GM12864 (cell line): ENCODE measurements at regions not wholly inside any gene's neighbourhood (a gene's known extent, or its start where the extent isn't known, plus 50 kb on each side); places are given as distances from the start of the nearest gene placed in this dataset.

Experiments
- DNase-seq: peaks from one replicate; pipeline ENCODE4 v3.0.0-alpha.2; 2011; ENCODE audit warnings: low read depth
- H3K4me3 ChIP-seq: 2 replicates; pipeline ENCODE4 v1.5.1; 2011; ENCODE audit warnings: mild to moderate bottlenecking, low read depth, low read length, control low read depth
- TF ChIP-seq, protein P1 (sequence below): IDR thresholded peaks from 2 replicates; pipeline ENCODE4 v1.5.1; 2011; ENCODE audit warnings: low read depth, mild to moderate bottlenecking, moderate library complexity, low read length, control low read depth, inconsistent platforms; ENCODE audit errors: missing control alignments

GRCh38 chr14:30251557-30252100 lies 307.3 kb upstream of the G2E3 start:
- DNase-seq, result no peak
- TF ChIP-seq, protein P1, sequence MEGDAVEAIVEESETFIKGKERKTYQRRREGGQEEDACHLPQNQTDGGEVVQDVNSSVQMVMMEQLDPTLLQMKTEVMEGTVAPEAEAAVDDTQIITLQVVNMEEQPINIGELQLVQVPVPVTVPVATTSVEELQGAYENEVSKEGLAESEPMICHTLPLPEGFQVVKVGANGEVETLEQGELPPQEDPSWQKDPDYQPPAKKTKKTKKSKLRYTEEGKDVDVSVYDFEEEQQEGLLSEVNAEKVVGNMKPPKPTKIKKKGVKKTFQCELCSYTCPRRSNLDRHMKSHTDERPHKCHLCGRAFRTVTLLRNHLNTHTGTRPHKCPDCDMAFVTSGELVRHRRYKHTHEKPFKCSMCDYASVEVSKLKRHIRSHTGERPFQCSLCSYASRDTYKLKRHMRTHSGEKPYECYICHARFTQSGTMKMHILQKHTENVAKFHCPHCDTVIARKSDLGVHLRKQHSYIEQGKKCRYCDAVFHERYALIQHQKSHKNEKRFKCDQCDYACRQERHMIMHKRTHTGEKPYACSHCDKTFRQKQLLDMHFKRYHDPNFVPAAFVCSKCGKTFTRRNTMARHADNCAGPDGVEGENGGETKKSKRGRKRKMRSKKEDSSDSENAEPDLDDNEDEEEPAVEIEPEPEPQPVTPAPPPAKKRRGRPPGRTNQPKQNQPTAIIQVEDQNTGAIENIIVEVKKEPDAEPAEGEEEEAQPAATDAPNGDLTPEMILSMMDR, result no peak
- no peak overlapping the region for H3K4me3 ChIP-seq

GRCh38 chr14:30252151-30252550 lies 306.8 kb upstream of the G2E3 start:
- no peak overlapping the region for H3K4me3 ChIP-seq
- DNase-seq, result no peak
- TF ChIP-seq, protein P1, result no peak

DNA sequence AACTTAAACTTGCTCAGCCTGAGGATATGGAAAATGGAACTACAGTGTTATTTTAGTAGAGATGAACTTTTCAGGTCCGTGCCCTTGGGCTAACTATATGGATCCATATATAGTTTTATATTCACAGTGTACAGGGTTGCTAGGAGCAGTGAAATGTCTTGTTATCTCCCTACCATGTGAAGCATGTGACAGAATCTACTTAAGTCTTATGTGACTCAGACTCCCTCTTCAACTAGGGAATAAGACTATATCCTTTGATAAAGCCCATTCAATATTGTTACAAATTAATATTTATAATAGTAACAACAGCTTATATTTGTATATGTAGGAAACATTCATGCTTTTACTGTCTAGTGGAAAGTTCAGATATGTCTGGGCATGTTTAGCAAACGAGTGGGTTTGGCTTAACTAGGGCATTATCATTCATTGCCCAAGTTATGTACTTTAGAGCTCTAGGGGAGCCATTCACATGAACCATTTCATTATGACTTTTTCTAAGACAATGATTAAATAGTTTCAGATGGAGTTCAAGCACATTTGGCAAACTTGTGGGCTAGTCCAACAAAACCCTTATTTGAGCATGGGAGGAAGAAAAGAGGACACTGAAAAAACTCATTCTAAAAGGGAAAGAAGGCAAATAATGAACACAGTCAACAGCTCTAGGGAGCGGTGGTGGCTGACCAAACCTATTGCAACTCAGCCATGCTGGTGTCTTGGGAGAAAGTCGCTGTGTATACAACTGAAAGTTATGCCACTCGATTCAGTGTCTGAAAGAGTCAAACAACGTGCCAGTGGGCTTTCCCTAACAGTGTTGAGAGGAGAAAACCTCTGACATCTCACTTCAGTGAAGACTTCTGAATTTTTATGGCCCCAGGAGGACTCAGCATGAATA lies 305.9 kb upstream of the G2E3 start:
- TF ChIP-seq, protein P1, result no peak
- DNase-seq, result no peak
- H3K4me3 ChIP-seq, result no peak overlapping the region

DNA sequence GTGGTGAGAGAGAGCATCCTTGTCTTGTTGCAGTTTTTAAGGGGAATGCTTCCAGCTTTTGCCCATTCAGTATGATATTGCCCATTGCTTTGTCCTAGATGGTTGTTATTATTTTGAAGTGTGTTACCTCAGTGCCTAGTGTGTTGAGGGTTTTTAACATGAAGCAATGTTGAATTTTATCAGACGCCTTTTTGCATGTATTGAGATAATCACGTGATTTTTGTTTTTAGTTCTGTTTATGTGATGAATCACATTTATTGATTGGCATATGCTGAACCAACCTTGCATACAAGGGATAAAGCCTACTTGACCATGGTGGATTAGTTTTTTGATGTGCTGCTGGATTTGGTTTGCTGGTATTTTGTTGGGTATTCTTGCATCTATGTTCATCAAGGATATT lies 302.3 kb upstream of the G2E3 start:
- no peak overlapping the region for H3K4me3 ChIP-seq
- TF ChIP-seq, protein P1, result no peak
- DNase-seq, result no peak

DNA sequence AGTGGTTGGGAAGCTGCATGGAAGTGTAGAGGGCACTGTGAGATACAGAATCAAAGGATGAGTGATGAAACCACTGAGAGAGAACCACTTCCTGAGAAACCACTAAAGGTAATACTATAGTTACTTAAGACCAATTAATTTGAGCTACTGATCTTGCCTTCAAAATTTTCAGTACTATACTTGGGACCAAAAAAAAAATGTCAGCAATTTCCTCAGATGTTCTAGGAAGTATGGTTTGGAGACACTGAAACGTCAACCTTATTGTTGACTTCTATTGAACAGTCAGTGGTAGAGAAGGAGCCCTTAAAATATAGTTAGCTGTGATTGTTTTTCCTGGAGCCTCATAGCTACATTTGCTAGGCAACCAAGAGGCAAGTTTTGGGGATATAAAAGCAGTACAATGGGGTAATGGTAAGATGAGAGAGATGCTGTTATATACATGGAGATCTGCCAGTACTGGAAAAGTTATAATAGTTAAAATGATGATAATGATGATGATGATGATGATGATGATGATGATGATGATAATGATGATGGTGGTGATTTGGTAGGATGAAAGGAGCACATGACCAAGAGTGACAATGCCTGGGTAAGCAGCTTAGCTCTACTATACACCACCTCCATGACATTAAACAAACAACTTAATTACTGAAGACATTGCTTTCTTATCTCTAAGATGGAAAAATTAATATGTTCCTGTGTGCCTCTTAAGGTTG lies 300.9 kb upstream of the G2E3 start:
- H3K4me3 ChIP-seq, result no peak overlapping the region
- no peak for DNase-seq
- TF ChIP-seq, protein P1, result no peak

DNA sequence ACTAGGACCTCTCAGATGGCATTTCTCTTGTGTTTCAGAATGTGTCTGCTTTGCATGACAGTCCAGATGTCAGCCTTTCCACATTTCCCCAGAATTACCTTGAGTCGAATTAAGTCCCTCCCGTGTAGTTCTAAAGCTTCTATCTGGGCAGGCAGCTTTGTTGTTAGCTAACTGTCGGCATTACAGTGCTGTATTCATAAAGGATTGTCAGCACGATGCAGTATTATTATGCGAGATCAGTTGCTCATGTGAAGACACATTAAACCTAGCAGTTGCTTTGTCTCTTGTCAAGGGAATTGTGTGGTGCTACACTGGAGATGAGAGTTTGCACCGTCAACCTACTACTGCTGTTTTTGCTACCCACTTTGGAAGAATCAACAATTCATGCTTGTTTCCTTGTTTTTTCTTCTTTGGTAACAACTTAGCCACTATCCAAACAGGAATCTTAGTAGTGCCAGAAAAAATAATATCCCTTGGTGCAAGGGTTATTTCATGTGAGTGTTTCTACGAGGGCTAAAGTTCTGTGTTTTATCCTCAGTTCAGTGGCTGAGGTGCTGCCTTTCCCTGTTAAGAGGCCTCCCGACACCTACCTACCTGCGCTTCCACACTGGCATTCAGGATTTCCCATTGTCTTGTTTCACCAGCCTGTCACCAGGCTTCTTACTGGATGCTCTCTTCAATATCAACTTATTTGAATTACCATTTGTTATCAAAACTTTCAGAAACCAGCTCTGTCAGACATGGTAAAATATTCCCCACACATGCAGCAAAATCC lies 297.9 kb upstream of the G2E3 start:
- no peak overlapping the region for H3K4me3 ChIP-seq
- TF ChIP-seq, protein P1, result no peak
- DNase-seq, result no peak
